SK-N-SH (cell line): ENCODE measurements at regions not wholly inside any gene's neighbourhood (a gene's known extent, or its start where the extent isn't known, plus 50 kb on each side); places are given as distances from the start of the nearest gene placed in this dataset.

Source experiments
- CTCF ChIA-PET: fragments of 300-600, 350-600 bp; formaldehyde crosslinking; extraction: SDS; loops from one replicate; lab custom pipeline; 2021; lab: Yijun Ruan, JAX
- POLR2A ChIA-PET: fragments of 350-600 bp; sonication (Branson Sonifier 250); formaldehyde crosslinking; extraction: SDS; loops from one replicate; lab custom pipeline; 2020; ENCODE audit warnings: antibody characterized with exemption, inconsistent platforms; lab: Yijun Ruan, JAX
- DNase-seq: peaks from one replicate; pipeline ENCODE4 v3.0.0; 2012
- H2AFZ ChIP-seq: fragments of 200-600 bp; sonication (generic); 2 replicates; pipeline ENCODE4 v1.8.1; 2016; ENCODE audit warnings: antibody characterized with exemption, mild to moderate bottlenecking, low read depth
- H3F3A ChIP-seq: fragments of 200-600 bp; sonication (generic); replicated peaks from 2 replicates; pipeline ENCODE3; 2016; ENCODE audit warnings: antibody characterized with exemption, mild to moderate bottlenecking; ENCODE audit not compliant: insufficient read depth
- H3K27ac ChIP-seq, 2 experiments: fragments of 200-500 bp in 1 of 2; fragments of 200-600 bp in 1 of 2; sonication (Bioruptor generic) in 1 of 2; sonication (generic), shearing (Covaris generic) in 1 of 2; 2 replicates each; pipeline versions ENCODE4 v1.5.1 to v1.6.1; 2014 to 2016; ENCODE audit warnings: low read depth in 2 of 2, inconsistent platforms in 1 of 2, low read length in 1 of 2, mild to moderate bottlenecking in 1 of 2, mixed read lengths in 1 of 2
- H3K27me3 ChIP-seq: fragments of 200-600 bp; sonication (generic), shearing (Covaris generic); 2 replicates; pipeline ENCODE4 v1.6.1; 2016; ENCODE audit warnings: mixed run types; ENCODE audit not compliant: insufficient read depth
- H3K36me3 ChIP-seq, 2 experiments: fragments of 200-500 bp in 1 of 2; fragments of 200-600 bp in 1 of 2; sonication (Bioruptor generic) in 1 of 2; sonication (generic) in 1 of 2; replicated peaks in 1 of 2; 2 replicates each; pipeline versions ENCODE3 to v1.5.1; 2014 to 2016; ENCODE audit warnings: low read length in 1 of 2, mild to moderate bottlenecking in 1 of 2; ENCODE audit not compliant: insufficient read depth in 2 of 2, control insufficient read depth in 1 of 2
- H3K4me1 ChIP-seq, 2 experiments: fragments of 200-500 bp in 1 of 2; fragments of 200-600 bp in 1 of 2; sonication (Bioruptor generic) in 1 of 2; sonication (generic), shearing (Covaris generic) in 1 of 2; 2 replicates each; pipeline versions ENCODE4 v1.5.1 to v1.6.1; 2014 to 2016; ENCODE audit warnings: low read depth in 1 of 2, low read length in 1 of 2, mixed run types in 1 of 2; ENCODE audit not compliant: insufficient read depth in 2 of 2, control insufficient read depth in 1 of 2
- H3K4me2 ChIP-seq: fragments of 200-600 bp; sonication (generic), shearing (Covaris generic); 2 replicates; pipeline ENCODE4 v1.6.1; 2017; ENCODE audit warnings: mixed run types
- H3K4me3 ChIP-seq, 2 experiments: fragments of 200-500 bp in 1 of 2; fragments of 200-600 bp in 1 of 2; sonication (Bioruptor generic) in 1 of 2; sonication (generic), shearing (Covaris generic) in 1 of 2; 2 replicates each; pipeline versions ENCODE4 v1.5.1 to v1.8.1; 2014 to 2016; ENCODE audit warnings: low read depth in 2 of 2, inconsistent platforms in 1 of 2, low read length in 1 of 2, mild to moderate bottlenecking in 1 of 2, mixed read lengths in 1 of 2, moderate library complexity in 1 of 2
- H3K79me2 ChIP-seq: fragments of 200-600 bp; sonication (generic); 2 replicates; pipeline ENCODE4 v1.8.1; 2017; ENCODE audit warnings: mild to moderate bottlenecking; ENCODE audit not compliant: insufficient read depth
- H3K9ac ChIP-seq: fragments of 200-600 bp; sonication (generic); 2 replicates; pipeline ENCODE4 v1.6.1; 2017; ENCODE audit warnings: mixed run types
- H3K9me2 ChIP-seq: fragments of 200-600 bp; sonication (generic); 2 replicates; pipeline ENCODE4 v1.6.1; 2017; ENCODE audit warnings: mixed run types
- H3K9me3 ChIP-seq: fragments of 200-600 bp; sonication (generic); 2 replicates; pipeline ENCODE4 v1.6.1; 2017; ENCODE audit warnings: mixed run types, mild to moderate bottlenecking, moderate library complexity
- H4K20me1 ChIP-seq: fragments of 200-600 bp; sonication (generic); 2 replicates; pipeline ENCODE4 v1.6.1; 2017; ENCODE audit warnings: mild to moderate bottlenecking, mixed run types; ENCODE audit not compliant: insufficient read depth
- CHD2 ChIP-seq: fragments of 150-350 bp; IDR thresholded peaks from 2 replicates; pipeline ENCODE4 v1.6.1; 2018; ENCODE audit warnings: low read length; ENCODE audit not compliant: partially characterized antibody
- EP300 ChIP-seq, 2 experiments: IDR thresholded peaks; 2 replicates each; pipeline versions ENCODE4 v1.4.0 to v1.6.1; 2012; ENCODE audit warnings: borderline replicate concordance in 1 of 2, low read depth in 1 of 2, low read length in 1 of 2
- FOSL2 ChIP-seq: IDR thresholded peaks from 2 replicates; pipeline ENCODE4 v1.4.0; 2012; ENCODE audit warnings: low read depth, mild to moderate bottlenecking, moderate library complexity, borderline replicate concordance
- JUND ChIP-seq: IDR thresholded peaks from 2 replicates; pipeline ENCODE4 v1.4.0; 2012
- MXI1 ChIP-seq: IDR thresholded peaks from 2 replicates; pipeline ENCODE4 v1.6.1; 2012; ENCODE audit warnings: mild to moderate bottlenecking, low read depth, low read length, improper control_type of control experiment
- POLR2AphosphoS5 ChIP-seq: IDR thresholded peaks from 2 replicates; pipeline ENCODE4 v1.6.1; 2012; ENCODE audit warnings: low read depth, low read length
- RCOR1 ChIP-seq: fragments of 150-350 bp; IDR thresholded peaks from 2 replicates; pipeline ENCODE4 v1.6.1; 2017; ENCODE audit warnings: antibody characterized with exemption, low read length
- TCF12 ChIP-seq: IDR thresholded peaks from 2 replicates; pipeline ENCODE4 v1.4.0; 2012
- TEAD4 ChIP-seq: IDR thresholded peaks from 2 replicates; pipeline ENCODE4 v1.4.0; 2012; ENCODE audit warnings: mild to moderate bottlenecking, borderline replicate concordance; ENCODE audit not compliant: insufficient read depth
- YY1 ChIP-seq: IDR thresholded peaks from 2 replicates; pipeline ENCODE4 v1.4.0; 2012; ENCODE audit warnings: low read depth, mild to moderate bottlenecking
- WGBS: methylation state at CpG from one replicate; pipeline ENCODE4 v1.1.6; 2017; ENCODE audit warnings: low lambda C conversion rate; 5-methylcytosine and 5-hydroxymethylcytosine counted together
- TF ChIP-seq, protein P1 (sequence below): fragments of 150-350 bp; IDR thresholded peaks from 2 replicates; pipeline ENCODE4 v1.6.1; 2017; ENCODE audit warnings: antibody characterized with exemption, low read length, low read depth, borderline replicate concordance
- TF ChIP-seq, protein P2 (sequence below): IDR thresholded peaks from 2 replicates; pipeline ENCODE4 v1.4.0; 2012; ENCODE audit warnings: low read depth
- TF ChIP-seq, protein P3 (sequence below): fragments of 200-600 bp; sonication (generic); IDR thresholded peaks from 2 replicates; pipeline ENCODE4 v1.6.1; 2017; ENCODE audit warnings: antibody characterized with exemption, mild to moderate bottlenecking, moderate library complexity
- TF ChIP-seq, protein P4 (sequence below): IDR thresholded peaks from 2 replicates; pipeline ENCODE4 v1.6.1; 2012; ENCODE audit warnings: mild to moderate bottlenecking, low read depth, low read length, moderate library complexity

DNA sequence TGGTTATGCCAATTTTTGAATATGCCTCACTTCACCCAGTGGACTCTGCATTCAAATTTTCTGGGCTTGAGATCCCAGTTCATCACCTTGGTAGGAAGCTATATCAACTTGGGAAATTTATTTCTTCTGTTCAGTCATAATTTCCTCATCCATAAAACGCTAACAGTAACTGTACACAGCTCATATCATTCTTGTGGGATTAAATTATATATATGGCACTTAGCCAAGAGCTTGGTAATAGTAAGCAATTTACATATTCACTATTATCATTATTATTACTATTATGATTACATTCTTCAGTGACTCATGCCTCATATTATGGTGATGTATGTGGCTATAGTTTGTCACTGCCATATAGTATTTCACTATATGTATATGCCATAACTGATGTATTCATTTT, 177.6 kb downstream of the CPE start (continued):
- TF ChIP-seq, protein P1, sequence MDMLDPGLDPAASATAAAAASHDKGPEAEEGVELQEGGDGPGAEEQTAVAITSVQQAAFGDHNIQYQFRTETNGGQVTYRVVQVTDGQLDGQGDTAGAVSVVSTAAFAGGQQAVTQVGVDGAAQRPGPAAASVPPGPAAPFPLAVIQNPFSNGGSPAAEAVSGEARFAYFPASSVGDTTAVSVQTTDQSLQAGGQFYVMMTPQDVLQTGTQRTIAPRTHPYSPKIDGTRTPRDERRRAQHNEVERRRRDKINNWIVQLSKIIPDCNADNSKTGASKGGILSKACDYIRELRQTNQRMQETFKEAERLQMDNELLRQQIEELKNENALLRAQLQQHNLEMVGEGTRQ = no peak

DNA sequence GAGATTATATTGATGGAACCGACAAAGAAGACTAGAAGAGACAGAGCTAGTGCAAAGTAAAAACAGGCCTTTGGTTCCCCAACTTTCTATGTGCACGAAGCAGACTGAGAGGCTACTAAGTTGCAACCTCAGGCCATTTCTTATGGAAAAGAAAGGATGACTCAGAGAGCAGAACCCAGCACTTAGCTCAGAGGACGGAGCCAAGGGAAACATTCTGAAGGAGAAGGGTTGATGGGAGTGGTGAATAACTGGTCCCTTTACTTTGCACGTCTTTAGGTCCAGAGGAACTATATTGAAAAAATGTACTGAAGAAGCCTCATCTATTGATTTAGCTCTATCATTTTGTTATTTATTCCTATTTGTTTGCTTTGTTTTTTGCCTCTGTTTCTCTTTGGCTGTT, 182.1 kb downstream of the CPE start:
- no peak overlapping the region for H2AFZ ChIP-seq
- no peak for DNase-seq
- H3K27me3 ChIP-seq = no peaks in the 10 kb centered on the region
- WGBS = 23% methylated on average over 4 of the region's 4 CpGs
- no peaks in the 10 kb centered on the region for H3F3A ChIP-seq
- ChIA-PET CTCF (no interaction called here), POLR2A (no interaction called here)
- no peaks in the 10 kb centered on the region for H3K9me2 ChIP-seq
- no peaks in the 10 kb centered on the region for H3K79me2 ChIP-seq
- no peak overlapping the region for H3K27ac ChIP-seq
- no peaks in the 10 kb centered on the region for H3K36me3 ChIP-seq
- H3K4me2 ChIP-seq = no peak overlapping the region
- H3K9ac ChIP-seq = no peak overlapping the region
- H3K9me3 ChIP-seq = no peaks in the 10 kb centered on the region
- H4K20me1 ChIP-seq = no peaks in the 10 kb centered on the region
- no peaks in the 10 kb centered on the region for H3K4me1 ChIP-seq
- TF ChIP-seq TCF12 (no peak), JUND (no peak), EP300 (IDR thresholded peaks at IDR 0.05; ENCODE audit: borderline replicate concordance in 1 of 2, low read depth in 1 of 2, low read length in 1 of 2) (no peak), TEAD4 (no peak), RCOR1 (no peak), YY1 (no peak), FOSL2 (no peak), POLR2AphosphoS5 (no peak), CHD2 (no peak), MXI1 (no peak)
- TF ChIP-seq, protein P2, sequence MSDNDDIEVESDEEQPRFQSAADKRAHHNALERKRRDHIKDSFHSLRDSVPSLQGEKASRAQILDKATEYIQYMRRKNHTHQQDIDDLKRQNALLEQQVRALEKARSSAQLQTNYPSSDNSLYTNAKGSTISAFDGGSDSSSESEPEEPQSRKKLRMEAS = no peak
- TF ChIP-seq, protein P3, sequence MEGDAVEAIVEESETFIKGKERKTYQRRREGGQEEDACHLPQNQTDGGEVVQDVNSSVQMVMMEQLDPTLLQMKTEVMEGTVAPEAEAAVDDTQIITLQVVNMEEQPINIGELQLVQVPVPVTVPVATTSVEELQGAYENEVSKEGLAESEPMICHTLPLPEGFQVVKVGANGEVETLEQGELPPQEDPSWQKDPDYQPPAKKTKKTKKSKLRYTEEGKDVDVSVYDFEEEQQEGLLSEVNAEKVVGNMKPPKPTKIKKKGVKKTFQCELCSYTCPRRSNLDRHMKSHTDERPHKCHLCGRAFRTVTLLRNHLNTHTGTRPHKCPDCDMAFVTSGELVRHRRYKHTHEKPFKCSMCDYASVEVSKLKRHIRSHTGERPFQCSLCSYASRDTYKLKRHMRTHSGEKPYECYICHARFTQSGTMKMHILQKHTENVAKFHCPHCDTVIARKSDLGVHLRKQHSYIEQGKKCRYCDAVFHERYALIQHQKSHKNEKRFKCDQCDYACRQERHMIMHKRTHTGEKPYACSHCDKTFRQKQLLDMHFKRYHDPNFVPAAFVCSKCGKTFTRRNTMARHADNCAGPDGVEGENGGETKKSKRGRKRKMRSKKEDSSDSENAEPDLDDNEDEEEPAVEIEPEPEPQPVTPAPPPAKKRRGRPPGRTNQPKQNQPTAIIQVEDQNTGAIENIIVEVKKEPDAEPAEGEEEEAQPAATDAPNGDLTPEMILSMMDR = no peak
- TF ChIP-seq, protein P4, sequence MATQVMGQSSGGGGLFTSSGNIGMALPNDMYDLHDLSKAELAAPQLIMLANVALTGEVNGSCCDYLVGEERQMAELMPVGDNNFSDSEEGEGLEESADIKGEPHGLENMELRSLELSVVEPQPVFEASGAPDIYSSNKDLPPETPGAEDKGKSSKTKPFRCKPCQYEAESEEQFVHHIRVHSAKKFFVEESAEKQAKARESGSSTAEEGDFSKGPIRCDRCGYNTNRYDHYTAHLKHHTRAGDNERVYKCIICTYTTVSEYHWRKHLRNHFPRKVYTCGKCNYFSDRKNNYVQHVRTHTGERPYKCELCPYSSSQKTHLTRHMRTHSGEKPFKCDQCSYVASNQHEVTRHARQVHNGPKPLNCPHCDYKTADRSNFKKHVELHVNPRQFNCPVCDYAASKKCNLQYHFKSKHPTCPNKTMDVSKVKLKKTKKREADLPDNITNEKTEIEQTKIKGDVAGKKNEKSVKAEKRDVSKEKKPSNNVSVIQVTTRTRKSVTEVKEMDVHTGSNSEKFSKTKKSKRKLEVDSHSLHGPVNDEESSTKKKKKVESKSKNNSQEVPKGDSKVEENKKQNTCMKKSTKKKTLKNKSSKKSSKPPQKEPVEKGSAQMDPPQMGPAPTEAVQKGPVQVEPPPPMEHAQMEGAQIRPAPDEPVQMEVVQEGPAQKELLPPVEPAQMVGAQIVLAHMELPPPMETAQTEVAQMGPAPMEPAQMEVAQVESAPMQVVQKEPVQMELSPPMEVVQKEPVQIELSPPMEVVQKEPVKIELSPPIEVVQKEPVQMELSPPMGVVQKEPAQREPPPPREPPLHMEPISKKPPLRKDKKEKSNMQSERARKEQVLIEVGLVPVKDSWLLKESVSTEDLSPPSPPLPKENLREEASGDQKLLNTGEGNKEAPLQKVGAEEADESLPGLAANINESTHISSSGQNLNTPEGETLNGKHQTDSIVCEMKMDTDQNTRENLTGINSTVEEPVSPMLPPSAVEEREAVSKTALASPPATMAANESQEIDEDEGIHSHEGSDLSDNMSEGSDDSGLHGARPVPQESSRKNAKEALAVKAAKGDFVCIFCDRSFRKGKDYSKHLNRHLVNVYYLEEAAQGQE = no peak
- TF ChIP-seq, protein P1 = no peak
- no peak overlapping the region for H3K4me3 ChIP-seq
